CD4-positive, alpha-beta T cell treated with Interferon gamma for 1 hour (primary cell): ENCODE measurements at regions not wholly inside any gene's neighbourhood (a gene's known extent, or its start where the extent isn't known, plus 50 kb on each side); places are given as distances from the start of the nearest gene placed in this dataset.
"Not testable (repeated sequence)": the region's sequence is repeated elsewhere in the genome, so short reads cannot be mapped to it uniquely, and the experiment has no call there.

Experiments used
- DNase-seq: peaks from one replicate; pipeline ENCODE4 v3.0.0-alpha.2; 2020

DNA sequence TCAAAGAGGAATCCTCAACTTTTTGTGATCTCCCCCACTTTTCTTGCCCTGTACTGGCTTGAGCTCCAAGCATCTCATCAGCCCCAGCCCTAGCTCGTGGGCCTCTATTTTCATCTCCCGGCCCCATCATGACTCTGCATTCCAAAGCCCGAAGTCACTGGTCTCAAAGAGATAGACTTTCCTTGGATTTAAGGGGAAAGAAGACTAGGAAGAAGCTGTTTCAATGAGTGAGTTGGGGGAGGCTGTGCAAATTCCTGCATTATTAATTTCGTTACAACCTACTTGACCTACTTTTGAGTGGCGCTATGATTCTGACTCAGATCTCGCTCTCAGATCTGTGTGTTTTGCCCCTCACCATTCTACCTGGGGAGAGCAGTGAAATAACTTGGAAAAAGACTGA lies 266.6 kb upstream of the TBL1XR1 start:
- DNase-seq = no peak

DNA sequence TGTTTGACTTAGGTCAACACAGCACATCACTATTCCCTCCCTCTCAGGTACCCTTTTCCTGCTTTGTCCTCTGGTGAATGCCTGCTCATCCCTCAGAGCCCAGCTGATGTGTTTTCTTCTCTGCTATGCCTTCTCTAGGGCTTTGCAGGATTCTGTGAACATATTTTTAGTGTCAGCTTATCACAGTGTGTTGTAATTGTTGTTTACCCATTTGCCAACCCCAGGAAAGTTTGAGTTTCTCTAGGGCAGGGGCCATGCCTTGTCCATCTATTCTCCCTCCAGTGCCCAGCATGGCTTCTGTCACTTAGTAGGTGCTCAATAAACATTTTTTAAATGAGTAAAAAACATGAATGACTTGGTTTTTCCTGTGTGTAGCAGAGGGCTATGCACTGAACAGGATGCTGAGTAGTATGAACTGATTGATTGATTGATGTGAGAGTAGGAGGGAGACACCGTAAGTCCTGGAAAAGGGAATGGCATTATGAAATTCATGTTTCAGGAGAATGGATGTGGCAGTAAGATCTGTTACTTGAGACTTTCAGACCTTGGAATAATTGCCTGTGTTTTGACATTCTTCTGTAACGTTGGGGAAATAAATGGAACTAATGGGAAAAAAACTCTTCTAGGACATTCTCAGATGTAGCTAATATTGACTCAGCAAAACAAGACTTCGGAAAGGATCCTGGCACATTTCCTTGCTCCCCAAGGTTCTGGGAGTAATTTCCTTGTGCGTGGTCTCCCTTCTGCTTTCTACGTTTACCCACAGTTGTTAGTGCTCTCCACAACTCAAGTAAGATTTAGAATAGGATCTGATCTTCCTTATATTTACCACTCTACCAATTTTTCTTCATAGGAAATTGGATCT lies 267.3 kb upstream of the TBL1XR1 start:
- DNase-seq = no peak

DNA sequence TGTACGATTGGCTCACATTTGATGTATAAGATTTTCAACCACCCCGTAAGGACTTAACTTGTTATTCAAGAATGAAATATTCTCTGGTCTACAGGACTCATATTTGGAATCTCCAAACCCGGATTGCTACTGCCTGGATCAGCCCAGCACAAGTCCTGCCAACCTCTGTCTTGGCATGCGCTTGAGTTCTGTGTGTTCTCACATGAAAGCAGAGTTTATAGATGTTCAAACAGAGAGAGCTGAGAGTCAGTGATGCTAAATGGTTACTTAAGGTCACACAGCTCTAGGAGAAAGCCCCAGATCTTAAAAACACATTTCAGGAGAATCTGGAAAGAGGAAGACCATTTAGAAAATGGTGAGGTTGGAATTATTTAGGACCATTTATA lies 268.0 kb upstream of the TBL1XR1 start:
- DNase-seq = no peak

DNA sequence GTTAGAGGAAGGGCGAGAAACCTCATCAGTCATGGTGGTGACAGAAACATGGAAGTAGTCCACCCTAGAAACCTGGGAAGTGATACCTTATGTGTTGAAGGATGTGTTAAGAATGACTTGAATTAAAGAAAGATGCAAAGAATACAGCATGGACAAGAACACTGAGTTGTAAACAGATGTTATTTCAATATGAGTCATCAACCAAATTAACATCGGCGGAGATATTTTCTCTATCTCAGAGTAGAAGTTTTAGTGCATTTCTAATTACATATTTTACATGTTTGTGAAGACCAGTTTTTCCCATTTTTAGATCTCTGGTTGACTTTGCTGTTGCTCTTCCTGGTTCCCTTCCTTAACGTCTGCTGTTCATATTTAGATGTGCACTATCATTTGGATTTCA lies 268.8 kb upstream of the TBL1XR1 start:
- DNase-seq = no peak

DNA sequence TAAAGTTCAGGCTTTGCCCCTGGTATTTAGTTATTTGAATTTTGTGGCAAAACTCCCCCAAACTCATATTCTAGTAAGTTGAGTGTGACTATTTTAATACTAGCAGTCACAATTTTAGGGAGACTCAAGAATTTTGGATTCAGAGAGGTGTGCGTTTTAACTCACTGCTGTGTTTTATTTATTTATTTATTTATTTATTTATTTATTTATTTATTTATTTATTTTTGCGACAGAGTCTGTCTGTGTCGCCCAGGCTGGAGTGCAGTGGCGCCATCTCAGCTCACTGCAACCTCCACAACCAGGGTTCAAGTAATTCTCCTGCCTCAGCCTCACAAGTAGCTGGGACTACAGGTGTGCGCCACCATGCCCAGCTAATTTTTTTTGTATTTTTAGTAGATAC lies 269.3 kb upstream of the TBL1XR1 start:
- not testable (repeated sequence) for DNase-seq

DNA sequence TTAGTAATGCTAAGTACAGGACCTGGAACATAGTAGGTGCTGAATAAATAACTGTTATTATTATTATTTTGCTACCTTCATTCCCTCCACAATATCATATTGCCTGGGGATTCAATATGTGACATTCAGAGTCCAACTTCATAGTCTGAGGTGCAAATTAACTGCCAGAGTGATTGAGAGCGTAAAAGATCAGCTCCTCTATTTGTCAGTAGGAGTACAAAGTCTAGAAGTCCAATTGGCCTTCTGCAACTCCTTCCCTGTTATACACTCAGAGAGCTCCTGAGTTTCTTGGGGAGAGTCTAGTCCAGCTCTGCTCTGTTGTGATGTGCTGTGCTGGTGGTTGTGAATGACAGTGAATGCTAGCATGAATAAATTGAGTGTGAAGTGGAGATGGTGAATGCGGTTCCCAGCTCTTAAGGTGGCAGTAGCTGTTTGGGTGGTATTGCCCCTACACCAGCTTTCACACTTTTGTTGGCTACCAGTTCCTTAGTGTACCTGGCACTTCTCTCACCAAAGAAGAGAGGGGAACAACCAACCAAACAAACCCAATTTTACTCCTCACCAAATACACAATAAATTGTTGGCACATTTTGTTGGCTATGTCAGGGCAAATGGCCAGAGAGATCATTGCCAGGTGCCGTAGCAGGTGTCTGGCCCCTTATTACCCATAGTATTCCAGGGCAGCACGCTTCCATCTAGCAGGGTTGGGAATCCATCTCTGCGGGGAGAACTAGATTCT lies 270.1 kb upstream of the TBL1XR1 start:
- no peak for DNase-seq

DNA sequence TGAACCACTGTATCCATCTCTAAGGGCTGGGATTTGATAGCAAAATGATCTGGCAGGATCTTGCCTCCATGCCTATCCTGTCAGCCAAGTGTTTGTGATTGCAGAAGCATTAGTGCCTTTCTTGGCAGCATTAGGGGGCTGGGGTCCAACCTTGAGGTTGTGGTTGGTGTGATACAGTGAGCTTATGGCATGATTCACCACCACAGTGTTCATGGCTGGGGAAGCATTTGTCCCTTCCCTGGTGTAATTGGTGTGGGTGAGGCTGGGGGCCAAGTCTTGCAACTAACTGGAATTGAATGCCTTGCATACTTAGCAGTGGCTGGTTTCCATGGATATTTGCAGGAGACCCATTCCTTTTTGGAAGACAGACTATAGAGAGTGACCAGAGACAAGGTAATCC lies 271.0 kb upstream of the TBL1XR1 start:
- DNase-seq = no peak

DNA sequence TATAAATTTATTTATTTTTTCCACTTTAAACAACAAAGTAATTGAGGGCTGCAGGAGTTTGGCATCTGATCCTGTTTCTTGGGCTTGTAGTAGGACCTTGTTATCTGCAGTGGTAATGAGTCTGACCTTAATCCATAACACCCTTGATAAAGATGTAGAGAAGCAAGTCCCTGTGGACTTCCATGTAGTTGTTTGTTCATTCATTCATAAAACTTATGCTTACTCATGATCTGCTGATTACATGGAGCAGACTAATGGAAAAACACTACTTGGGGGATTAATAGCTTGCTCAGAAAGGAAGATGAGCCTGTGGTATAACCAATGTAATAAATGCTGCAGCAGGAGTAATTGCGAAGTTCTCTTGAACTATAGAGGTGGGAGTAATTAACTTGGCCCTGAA lies 271.5 kb upstream of the TBL1XR1 start:
- DNase-seq = no peak

DNA sequence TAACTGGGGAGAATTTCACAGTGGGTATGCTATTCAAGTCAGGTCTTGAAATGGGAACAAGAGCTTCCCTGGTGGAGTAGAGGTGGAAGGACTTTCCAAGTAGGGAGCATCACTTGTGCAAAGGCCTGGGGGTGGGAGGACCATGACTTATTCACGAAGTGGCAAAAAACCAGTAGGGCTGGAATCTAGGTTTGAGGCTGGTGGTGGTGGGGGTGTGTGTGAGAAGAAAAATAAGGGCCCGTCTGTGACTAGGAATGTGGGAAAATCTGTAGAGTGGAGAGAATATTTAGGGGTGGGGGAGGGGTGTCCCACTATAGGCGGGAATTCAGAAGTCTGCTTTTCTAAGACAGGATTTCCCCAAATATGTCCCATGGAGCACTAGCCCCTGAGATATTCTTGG lies 271.9 kb upstream of the TBL1XR1 start:
- DNase-seq = no peak

DNA sequence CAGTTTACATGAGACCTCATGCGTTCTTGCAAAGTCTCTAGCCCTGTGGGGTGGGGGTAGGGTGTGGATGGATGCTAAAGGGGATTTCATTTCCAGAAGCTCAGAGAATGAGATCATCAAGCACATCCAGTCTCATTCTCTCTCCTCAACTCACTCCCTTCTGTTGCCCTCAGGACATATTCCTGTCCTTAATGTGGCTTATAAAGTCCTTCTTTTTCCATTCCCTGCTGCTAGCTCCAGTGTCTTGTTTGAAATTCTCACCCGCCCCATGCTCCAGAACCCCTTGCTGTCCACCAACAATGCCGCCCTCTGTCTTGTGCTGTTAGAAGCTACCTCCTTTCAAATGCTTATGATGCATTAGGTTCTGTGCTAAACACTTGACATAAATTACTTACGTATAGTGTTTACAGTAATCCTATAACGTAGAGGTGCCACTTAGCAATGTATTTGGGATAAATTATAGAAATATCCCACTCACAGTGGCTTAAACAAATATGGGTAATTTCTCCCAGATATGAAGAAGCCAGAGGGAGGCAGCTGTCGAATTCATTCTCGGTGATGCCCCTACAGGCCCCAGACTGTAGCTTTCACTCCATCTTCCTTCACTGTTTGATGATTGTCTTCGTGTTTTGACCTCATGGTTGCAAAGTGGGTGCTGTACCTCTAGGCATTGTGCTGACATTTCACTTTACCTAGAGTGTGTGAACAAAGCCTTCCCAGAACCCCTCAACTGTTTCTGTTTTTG lies 273.1 kb upstream of the TBL1XR1 start:
- no peak for DNase-seq

DNA sequence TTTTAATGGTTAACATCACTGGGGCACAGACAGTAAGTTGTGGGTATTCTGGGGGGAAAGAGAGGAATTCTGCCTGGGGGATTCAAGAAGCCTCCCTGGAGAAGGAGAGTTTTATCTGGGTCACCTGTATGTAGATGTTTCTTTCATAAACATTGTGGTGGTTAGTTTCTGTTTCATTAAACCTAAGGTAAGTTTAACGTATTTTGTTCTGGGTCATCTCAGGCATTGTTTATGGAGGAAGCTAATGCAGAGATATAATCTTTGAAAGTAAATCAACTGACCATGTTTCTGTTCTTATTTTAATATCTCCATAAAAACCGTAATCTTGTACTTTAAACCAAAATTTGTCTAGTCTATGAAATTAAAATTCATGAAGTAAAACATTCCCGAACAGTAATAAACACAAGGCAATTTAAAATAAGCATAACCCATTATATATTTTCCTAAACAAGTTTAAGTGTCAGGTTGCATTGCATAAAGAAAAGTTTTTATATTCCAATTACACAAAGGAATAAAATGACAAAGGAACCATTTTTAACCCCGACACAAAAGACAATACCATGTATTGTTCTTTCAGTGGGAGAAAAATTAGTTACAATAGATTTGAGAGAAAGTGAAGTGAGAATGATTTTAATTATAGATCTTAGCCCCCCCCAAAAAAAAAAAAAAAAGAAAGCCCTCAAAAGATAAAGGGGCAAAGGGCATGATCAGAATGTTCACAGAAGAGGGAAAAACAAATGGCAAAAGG lies 274.6 kb upstream of the TBL1XR1 start:
- no peak for DNase-seq

DNA sequence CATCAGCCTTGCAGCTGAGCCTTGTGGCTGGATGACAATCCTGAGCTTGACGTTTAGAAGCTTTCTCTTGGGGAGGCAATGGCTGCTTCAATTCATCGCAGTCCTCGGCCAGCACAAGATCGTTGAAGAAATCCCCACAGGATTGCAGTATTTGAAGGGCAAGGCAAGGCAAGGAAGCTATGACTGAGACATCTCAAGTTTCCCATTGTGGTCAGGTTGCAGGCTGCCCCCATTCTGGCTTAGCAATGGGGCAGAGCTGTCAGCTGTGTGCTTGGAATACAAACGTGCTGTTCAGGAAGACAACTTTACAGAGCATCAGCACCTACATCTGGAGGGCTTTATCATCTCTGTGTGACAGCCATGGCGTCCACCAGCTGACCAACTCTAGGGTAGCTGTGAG lies 275.9 kb upstream of the TBL1XR1 start:
- no peak for DNase-seq

DNA sequence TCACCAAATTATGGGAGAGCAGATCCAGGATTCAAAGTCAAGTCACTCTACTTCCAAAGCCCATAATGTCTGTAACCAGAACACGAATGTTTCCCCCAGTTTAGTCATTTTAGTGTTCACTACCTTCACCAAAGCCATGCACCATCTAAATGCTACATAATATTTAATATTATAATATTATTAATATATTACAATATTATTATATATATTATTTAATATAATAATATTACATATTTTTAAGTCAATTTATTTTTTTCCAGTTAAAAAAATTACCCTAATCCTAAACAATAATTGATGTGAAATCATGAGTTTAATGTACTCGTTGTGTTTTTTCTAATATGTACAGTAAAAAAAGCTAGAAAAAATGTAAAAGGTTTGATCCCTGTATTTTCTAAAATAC lies 276.6 kb upstream of the TBL1XR1 start:
- DNase-seq = no peak

DNA sequence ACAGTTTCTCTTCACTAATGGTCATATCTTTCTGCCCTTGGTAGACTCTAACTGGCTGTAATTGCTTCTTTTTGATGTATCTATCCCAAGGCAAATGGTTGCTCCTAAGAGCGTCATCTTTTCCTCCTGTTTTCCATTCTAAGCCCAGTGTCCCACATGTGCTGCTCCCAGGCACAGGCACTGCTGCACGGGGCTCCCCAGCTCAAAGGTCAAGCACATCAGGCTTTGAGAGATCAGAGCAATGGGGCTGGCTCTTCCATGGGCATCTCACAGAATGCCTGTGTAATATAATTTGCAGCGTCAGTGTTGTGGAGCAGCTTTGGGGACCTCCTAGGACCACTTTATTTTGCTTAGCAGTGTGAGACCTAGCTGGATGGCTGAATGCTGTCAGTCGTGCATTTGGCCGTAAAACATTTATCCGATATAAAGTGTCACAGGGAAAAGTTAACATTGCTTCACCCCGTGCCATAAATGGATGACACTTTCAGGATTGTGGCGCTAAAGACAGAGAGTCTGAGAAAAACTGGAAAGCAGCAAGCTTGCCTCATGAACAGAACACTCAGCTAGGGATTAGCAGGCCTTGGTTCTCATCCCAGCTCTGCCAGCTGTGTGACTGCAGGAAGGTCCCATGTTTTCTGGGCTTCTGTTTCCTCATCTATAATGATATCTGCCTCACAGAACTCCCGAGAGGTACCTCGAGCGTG lies 277.5 kb upstream of the TBL1XR1 start:
- DNase-seq = no peak

DNA sequence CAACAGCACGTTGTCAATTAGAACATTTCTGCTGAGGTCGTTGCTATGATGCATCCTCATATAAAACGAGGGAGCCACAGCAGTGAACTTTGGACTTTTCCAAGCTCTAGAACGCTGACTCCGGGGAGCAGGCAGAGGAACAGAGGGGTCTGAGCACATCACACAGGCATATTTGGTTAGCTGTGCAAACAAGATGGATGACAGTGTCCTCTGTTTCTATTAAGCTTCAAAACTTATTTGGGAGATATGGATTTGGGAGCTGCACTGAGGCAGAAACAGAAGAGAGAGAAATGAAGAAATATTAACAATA lies 278.0 kb upstream of the TBL1XR1 start:
- DNase-seq = no peak

DNA sequence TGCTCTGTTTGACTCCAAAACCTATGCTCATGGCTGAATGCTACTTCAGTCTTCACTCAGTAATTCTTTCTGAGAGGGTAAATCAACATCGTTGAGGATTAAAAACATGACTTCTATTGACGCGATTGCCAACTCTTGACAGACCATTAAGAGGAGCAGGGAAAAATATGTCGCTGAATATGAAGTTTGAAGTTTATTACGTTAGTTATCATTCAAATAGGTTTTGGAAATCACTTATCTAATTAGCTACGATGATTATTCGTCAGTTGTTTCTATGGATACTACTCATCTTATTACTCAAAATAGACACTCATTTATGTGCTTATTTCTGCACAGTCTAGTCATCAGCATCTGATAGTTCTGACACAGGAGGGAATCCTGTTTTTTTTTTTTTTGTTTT lies 279.2 kb upstream of the TBL1XR1 start:
- no peak for DNase-seq

DNA sequence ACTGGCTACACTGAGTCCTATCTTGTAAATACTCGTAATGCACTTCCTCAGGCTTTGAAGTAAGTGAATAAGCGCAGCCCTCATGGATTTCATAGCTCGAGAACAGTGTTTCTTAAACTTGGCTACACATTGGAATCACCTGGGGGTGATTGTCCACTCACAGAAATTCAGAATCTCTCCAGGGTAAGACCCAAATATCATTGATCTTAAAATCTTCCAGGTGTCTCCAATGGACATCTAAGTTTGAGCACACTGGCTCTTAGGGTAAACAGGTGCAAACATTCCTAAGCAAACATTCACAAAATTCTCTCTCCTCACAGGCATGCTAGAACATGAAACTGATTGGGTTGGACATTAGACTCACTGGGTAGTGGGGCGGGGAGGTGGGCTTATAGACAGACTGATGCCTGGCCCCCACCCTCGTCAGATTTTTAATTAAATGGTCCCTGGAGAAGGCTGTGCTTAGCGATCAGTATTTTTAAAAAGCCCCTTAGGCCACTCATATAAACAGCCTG lies 279.7 kb upstream of the TBL1XR1 start:
- DNase-seq = no peak

DNA sequence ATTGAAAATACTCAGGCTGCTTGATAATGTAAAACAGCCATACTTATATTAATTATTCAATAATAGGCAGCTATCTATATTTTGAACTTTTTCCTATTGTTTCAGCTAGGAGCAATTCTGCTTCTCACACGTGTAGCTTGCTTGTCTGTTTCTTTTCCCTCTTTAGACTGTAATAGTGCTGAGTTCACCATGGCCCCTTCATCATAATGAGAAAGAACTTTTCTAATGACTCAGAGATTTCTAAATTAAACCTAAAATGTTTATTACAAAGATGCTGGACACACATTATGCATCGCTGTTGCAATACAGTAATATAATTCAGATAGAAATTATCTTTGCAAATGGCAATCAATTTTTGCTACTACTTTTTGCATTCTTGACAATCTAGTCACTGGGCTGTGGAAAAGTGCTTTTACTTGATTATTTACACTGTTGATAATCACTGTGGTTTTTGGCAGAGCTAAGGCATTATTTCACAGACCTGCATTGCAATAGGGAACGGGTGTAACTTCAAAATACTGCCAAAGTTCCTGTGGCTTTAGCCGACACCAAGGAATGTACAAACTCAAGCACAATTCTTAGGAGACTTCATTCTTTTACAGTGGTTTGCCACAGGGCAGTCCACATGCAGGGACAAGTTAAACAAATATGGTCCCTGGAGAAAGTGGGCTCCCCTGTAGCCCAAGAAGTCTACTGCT lies 281.0 kb upstream of the TBL1XR1 start:
- no peak for DNase-seq

DNA sequence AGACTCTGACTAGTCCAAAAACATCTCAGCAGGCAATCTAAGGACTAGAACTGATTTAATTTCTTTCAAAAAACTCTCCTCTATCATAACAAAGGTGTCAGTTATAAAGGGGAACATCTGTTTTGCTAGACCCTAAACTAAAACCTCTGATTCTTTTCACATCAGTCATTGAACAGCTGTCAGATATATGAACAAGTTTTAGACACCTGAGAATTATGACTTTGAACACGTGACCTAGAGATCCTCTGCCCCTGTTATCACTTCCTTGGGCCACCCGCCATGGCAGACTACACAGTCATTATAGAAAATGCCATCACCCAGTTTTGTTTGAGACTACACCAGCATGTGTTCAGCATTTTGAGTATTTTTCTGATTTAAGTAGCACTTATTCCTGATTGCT lies 282.3 kb upstream of the TBL1XR1 start:
- no peak for DNase-seq

DNA sequence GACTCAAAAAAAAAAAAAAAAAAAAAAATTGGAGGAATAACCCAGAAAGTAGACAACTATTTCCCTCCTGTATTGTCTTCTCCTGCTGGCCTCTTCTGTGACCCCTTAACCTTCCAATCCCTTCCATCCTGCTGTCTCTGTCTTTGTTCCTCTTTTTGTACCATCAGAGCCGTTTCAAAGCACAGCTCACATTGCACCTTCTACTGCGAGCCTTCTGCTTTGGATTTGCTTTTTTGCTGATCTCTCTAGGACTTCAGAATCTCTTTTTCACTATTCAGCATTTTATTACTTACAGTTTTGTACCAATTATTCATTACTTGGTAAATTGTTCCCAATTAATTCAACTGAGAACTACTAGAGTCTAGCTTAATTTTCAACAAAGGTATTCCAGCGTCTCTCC lies 284.0 kb upstream of the TBL1XR1 start:
- no peak for DNase-seq

DNA sequence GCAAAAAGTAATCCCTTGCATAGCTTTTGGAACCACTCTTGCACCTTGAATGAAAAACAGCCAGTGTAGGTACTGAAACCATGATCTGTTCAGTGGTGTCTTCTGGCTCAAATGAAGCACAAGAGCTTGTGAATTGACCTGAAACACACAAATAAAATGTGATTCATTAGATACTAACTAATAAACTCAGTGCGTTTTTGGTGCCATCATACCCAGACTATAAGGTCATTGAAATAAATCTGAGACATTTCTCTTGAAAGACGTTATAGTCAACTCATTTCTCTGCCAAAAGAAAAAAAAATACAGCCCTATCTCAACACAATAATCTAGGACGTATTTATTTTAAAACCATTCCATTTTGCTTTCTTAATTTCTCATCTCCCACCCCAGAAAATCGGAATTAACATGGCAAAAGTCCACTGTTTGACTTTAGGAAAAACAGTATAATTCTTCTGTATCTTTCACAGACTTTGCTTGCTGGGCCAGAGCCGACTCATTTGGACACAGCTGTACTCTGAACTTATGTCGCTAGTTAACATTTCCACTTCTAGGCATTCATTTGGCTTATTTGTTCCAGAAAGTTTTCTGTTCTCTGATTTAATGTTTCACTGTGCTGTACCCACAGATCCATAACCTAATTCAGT lies 284.9 kb upstream of the TBL1XR1 start:
- no peak for DNase-seq
